ENCODE measurements at regions not wholly inside any gene's neighbourhood (a gene's known extent, or its start where the extent isn't known, plus 50 kb on each side); places are given as distances from the start of the nearest gene placed in this dataset.

DNA sequence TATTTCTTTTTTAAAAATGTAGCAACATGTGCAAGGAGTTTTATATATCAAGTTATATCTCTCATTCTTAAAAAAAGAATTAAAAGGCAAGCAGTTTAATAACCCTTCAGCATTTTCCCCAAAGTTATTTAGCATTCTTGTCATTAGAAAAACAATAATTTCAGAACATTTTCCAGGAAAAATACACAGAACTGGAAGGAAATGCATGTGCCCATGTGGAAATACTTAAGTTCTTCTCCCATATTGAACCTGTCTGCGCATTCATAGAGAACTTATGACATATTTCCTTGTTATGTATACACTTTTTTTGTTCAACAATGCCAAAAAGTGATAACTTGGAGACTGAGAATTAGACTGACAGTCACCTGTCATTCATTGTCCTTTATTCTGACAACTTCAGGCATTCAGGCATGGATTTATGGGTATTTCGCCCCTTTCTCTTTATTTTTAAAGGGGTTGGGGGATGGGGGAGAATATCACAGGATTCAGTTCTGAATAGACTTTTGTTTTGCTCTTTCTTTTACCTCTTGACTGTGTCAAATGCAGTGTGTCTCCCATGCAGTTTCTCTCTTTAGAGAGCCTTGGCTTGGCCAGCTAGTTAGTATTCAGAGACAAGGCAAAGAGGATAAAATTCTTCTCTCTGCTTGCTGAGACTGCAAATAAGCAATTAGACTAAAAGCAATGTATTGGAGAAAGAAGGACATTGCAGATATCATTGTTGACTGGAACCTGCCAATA is 701.0 kb downstream of the NR2F1-AS1 start:
- TF ChIP-seq, protein P1, sequence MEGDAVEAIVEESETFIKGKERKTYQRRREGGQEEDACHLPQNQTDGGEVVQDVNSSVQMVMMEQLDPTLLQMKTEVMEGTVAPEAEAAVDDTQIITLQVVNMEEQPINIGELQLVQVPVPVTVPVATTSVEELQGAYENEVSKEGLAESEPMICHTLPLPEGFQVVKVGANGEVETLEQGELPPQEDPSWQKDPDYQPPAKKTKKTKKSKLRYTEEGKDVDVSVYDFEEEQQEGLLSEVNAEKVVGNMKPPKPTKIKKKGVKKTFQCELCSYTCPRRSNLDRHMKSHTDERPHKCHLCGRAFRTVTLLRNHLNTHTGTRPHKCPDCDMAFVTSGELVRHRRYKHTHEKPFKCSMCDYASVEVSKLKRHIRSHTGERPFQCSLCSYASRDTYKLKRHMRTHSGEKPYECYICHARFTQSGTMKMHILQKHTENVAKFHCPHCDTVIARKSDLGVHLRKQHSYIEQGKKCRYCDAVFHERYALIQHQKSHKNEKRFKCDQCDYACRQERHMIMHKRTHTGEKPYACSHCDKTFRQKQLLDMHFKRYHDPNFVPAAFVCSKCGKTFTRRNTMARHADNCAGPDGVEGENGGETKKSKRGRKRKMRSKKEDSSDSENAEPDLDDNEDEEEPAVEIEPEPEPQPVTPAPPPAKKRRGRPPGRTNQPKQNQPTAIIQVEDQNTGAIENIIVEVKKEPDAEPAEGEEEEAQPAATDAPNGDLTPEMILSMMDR (conservative IDR thresholded peaks at IDR 0.05; ENCODE audit: low read length) = no peak
- no peak for TF ChIP-seq EZH2phosphoT487 (IDR thresholded peaks at IDR 0.05; ENCODE audit: borderline replicate concordance)

Data from Loucy (cell line).